Naive thymus-derived CD4-positive, alpha-beta T cell (primary cell): ENCODE measurements at regions not wholly inside any gene's neighbourhood (a gene's known extent, or its start where the extent isn't known, plus 50 kb on each side); places are given as distances from the start of the nearest gene placed in this dataset.

Experiments
- ATAC-seq: fragments of 150-1000 bp; cut with Tn5 transposase; 2 replicates; pipeline ENCODE4 v1.10.0; 2021; ENCODE audit warnings: mild to moderate bottlenecking, moderate library complexity
- CTCF ChIA-PET: fragments of 350-600 bp; sonication (Branson Sonifier 250); formaldehyde crosslinking; loops from one replicate; lab custom pipeline; 2021; ENCODE audit warnings: antibody characterized with exemption; lab: Charles Lee
- POLR2A ChIA-PET: fragments of 350-600 bp; sonication (Branson Sonifier 250); formaldehyde crosslinking; loops from one replicate; lab custom pipeline; 2021; ENCODE audit warnings: antibody characterized with exemption, inconsistent platforms; lab: Charles Lee
- DNase-seq, 9 donors: peaks; one replicate each; pipeline versions ENCODE4 v3.0.0 to v3.0.0-alpha.2; 2020 to 2022; ENCODE audit warnings: mixed read lengths in 1 of 9
- H3K27ac ChIP-seq: one replicate; pipeline ENCODE4 v1.7.0; 2013; ENCODE audit warnings: mild to moderate bottlenecking, low read depth, low read length, moderate library complexity
- H3K27me3 ChIP-seq, 2 donors: one replicate each; pipeline ENCODE4 v1.7.0; 2013; ENCODE audit warnings: low read length in 2 of 2, mild to moderate bottlenecking in 2 of 2, moderate library complexity in 2 of 2; ENCODE audit not compliant: control insufficient read depth in 2 of 2, insufficient read depth in 2 of 2
- H3K36me3 ChIP-seq, 3 experiments: 1 replicate in 2 of 3; 2 replicates in 1 of 3; pipeline ENCODE4 v1.7.0; 2013; ENCODE audit warnings: low read length in 3 of 3, mild to moderate bottlenecking in 3 of 3, moderate library complexity in 1 of 3; ENCODE audit not compliant: insufficient read depth in 3 of 3, control insufficient read depth in 2 of 3
- H3K4me1 ChIP-seq, 2 donors: one replicate each; pipeline ENCODE4 v1.7.0; 2013; ENCODE audit warnings: low read length in 2 of 2, mild to moderate bottlenecking in 2 of 2, moderate library complexity in 1 of 2; ENCODE audit not compliant: control insufficient read depth in 2 of 2, insufficient read depth in 2 of 2
- H3K4me3 ChIP-seq: 2 replicates; pipeline ENCODE4 v1.7.0; 2013; ENCODE audit warnings: mild to moderate bottlenecking, low read length
- H3K9me3 ChIP-seq, 3 experiments: 1 replicate in 2 of 3; 2 replicates in 1 of 3; pipeline ENCODE4 v1.7.0; 2013; ENCODE audit warnings: low read length in 3 of 3; ENCODE audit not compliant: control insufficient read depth in 2 of 3
- H3K27ac Mint-ChIP-seq, 9 donors: one replicate each; pipeline ENCODE4 v1.8.0; 2020 to 2022; ENCODE audit warnings: mixed read lengths in 9 of 9, mild to moderate bottlenecking in 8 of 9, moderate library complexity in 5 of 9, inconsistent platforms in 2 of 9
- H3K27me3 Mint-ChIP-seq, 5 donors: one replicate each; pipeline ENCODE4 v1.8.0; 2021 to 2022; ENCODE audit warnings: mixed read lengths in 5 of 5, mild to moderate bottlenecking in 1 of 5
- H3K36me3 Mint-ChIP-seq, 5 donors: one replicate each; pipeline ENCODE4 v1.8.0; 2020 to 2022; ENCODE audit warnings: mixed read lengths in 5 of 5, mild to moderate bottlenecking in 3 of 5, inconsistent platforms in 1 of 5
- H3K4me1 Mint-ChIP-seq, 7 donors: one replicate each; pipeline ENCODE4 v1.8.0; 2020 to 2022; ENCODE audit warnings: mixed read lengths in 7 of 7, mild to moderate bottlenecking in 3 of 7, inconsistent platforms in 1 of 7
- H3K4me3 Mint-ChIP-seq, 10 donors: one replicate each; pipeline ENCODE4 v1.8.0; 2020 to 2022; ENCODE audit warnings: mild to moderate bottlenecking in 10 of 10, mixed read lengths in 10 of 10, moderate library complexity in 6 of 10, inconsistent platforms in 2 of 10
- H3K9me3 Mint-ChIP-seq, 11 donors: one replicate each; pipeline ENCODE4 v1.8.0; 2020 to 2022; ENCODE audit warnings: mixed read lengths in 11 of 11, mild to moderate bottlenecking in 4 of 11, inconsistent platforms in 1 of 11, moderate library complexity in 1 of 11
- intact Hi-C, 2 donors: fragments of 100-400 bp; cut with micrococcal nuclease; formaldehyde crosslinking; loops; one replicate each; pipeline ENCODE4 v1.15.1; 2023

GRCh38 chr3:71989165-71989564 lies 204.2 kb upstream of the PROK2 start:
- DNase-seq (no peak), ATAC-seq (no peak)
- Mint-ChIP-seq H3K4me3 (no peak overlapping the region), H3K36me3 (peaks cover 0 to 17% (median 0%) of the 10 kb centered on the region in 5 donors), H3K27ac (no peak overlapping the region), H3K27me3 (peaks cover 0 to 4% (median 0%) of the 10 kb centered on the region in 5 donors), H3K4me1 (peaks cover 6 to 43% (median 13%) of the 10 kb centered on the region in 7 donors), H3K9me3 (peaks cover 0 to 13% (median 2%) of the 10 kb centered on the region in 11 donors)
- ChIA-PET CTCF (no interaction called here), POLR2A (no interaction called here)
- no peaks in the 10 kb centered on the region for H3K36me3 ChIP-seq
- no peaks in the 10 kb centered on the region for H3K27me3 ChIP-seq
- no peak overlapping the region for H3K27ac ChIP-seq
- H3K4me1 ChIP-seq: peaks cover 0 to 10% of the 10 kb centered on the region in 2 donors
- no peaks in the 10 kb centered on the region for H3K9me3 ChIP-seq
- intact Hi-C loops: loop anchor here in 1 of 2 donors (5.0 to 10.0 kb wide), 2 partner anchors 113 to 264 kb away; partner anchors contain the start of gene EIF4E3
- no peak overlapping the region for H3K4me3 ChIP-seq

GRCh38 chr3:71987828-71988227 lies 202.9 kb upstream of the PROK2 start:
- no peaks in the 10 kb centered on the region for H3K27me3 ChIP-seq
- ChIA-PET CTCF (no interaction called here), POLR2A (no interaction called here)
- H3K27me3 Mint-ChIP-seq: no peaks in the 10 kb centered on the region
- no peak overlapping the region for H3K27ac Mint-ChIP-seq
- ATAC-seq: peak; percentile 42
- H3K4me3 Mint-ChIP-seq: no peak overlapping the region
- intact Hi-C loops: loop anchor here in 1 of 2 donors (5.0 to 10.0 kb wide), 2 partner anchors 114 to 263 kb away; partner anchors contain the start of gene EIF4E3
- H3K9me3 Mint-ChIP-seq: peaks cover 0 to 12% (median 2%) of the 10 kb centered on the region in 11 donors
- peaks cover 6 to 41% (median 13%) of the 10 kb centered on the region in 7 donors for H3K4me1 Mint-ChIP-seq
- H3K9me3 ChIP-seq: no peaks in the 10 kb centered on the region
- no peak overlapping the region for H3K4me3 ChIP-seq
- H3K4me1 ChIP-seq: peaks cover 0 to 10% of the 10 kb centered on the region in 2 donors
- peaks cover 0 to 12% (median 0%) of the 10 kb centered on the region in 5 donors for H3K36me3 Mint-ChIP-seq
- no peak overlapping the region for H3K27ac ChIP-seq
- no peaks in the 10 kb centered on the region for H3K36me3 ChIP-seq
- DNase-seq: no peak

- CTCF ChIA-PET: no interaction called here
- POLR2A ChIA-PET: no interaction called here
- DNase-seq (no peak), ATAC-seq (no peak)
- Histone ChIP-seq H3K27me3 (no peaks in the 10 kb centered on the region), H3K9me3 (no peaks in the 10 kb centered on the region), H3K36me3 (no peaks in the 10 kb centered on the region), H3K4me3 (no peak overlapping the region), H3K4me1 (peaks cover 0 to 10% of the 10 kb centered on the region in 2 donors), H3K27ac (no peak overlapping the region)
- peaks cover 6 to 47% (median 13%) of the 10 kb centered on the region in 7 donors for H3K4me1 Mint-ChIP-seq
- H3K27ac Mint-ChIP-seq: no peak overlapping the region
- intact Hi-C loops: loop anchor here in 1 of 2 donors (5.0 to 10.0 kb wide), 2 partner anchors 115 to 262 kb away; partner anchors contain the start of gene EIF4E3
- no peak overlapping the region for H3K4me3 Mint-ChIP-seq
- H3K36me3 Mint-ChIP-seq: peaks cover 0 to 12% (median 0%) of the 10 kb centered on the region in 5 donors
- peaks cover 0 to 12% (median 2%) of the 10 kb centered on the region in 11 donors for H3K9me3 Mint-ChIP-seq
- no peaks in the 10 kb centered on the region for H3K27me3 Mint-ChIP-seq
These were observed 202.3 kb upstream of the PROK2 start for GRCh38 chr3:71987089-71987735.

GRCh38 chr3:71986606-71987005 lies 201.7 kb upstream of the PROK2 start:
- Mint-ChIP-seq H3K36me3 (peaks cover 0 to 13% (median 0%) of the 10 kb centered on the region in 5 donors), H3K9me3 (peaks cover 0 to 12% (median 2%) of the 10 kb centered on the region in 11 donors), H3K27ac (peak overlapping the region in 1 of 9 donors; percentile 15), H3K4me1 (peaks cover 6 to 49% (median 13%) of the 10 kb centered on the region in 7 donors), H3K4me3 (no peak overlapping the region), H3K27me3 (no peaks in the 10 kb centered on the region)
- Histone ChIP-seq H3K27me3 (no peaks in the 10 kb centered on the region), H3K4me1 (peaks cover 0 to 10% of the 10 kb centered on the region in 2 donors), H3K27ac (no peak overlapping the region), H3K9me3 (no peaks in the 10 kb centered on the region), H3K36me3 (no peaks in the 10 kb centered on the region), H3K4me3 (no peak overlapping the region)
- CTCF ChIA-PET: no interaction called here
- intact Hi-C loops: loop anchor here in 1 of 2 donors (5.0 to 10.0 kb wide), 2 partner anchors 116 to 262 kb away; partner anchors contain the start of gene EIF4E3
- POLR2A ChIA-PET: no interaction called here
- DNase-seq (no peak), ATAC-seq (no peak)

- Histone ChIP-seq H3K4me1 (peaks cover 0 to 10% of the 10 kb centered on the region in 2 donors), H3K9me3 (no peaks in the 10 kb centered on the region), H3K36me3 (no peaks in the 10 kb centered on the region), H3K4me3 (peak overlapping the region; percentile 13), H3K27me3 (no peaks in the 10 kb centered on the region), H3K27ac (no peak overlapping the region)
- ChIA-PET CTCF (interaction anchor here (0.6 to 0.7 kb wide), 3 partner anchors 24 to 841 kb away, joined by 3 to 5 read pairs (median 4); no protein-coding TSS in a partner anchor), POLR2A (no interaction called here)
- peaks cover 6 to 53% (median 13%) of the 10 kb centered on the region in 7 donors for H3K4me1 Mint-ChIP-seq
- peaks cover 0 to 8% (median 0%) of the 10 kb centered on the region in 11 donors for H3K9me3 Mint-ChIP-seq
- no peaks in the 10 kb centered on the region for H3K27me3 Mint-ChIP-seq
- H3K36me3 Mint-ChIP-seq: peaks cover 0 to 16% (median 0%) of the 10 kb centered on the region in 5 donors
- DNase-seq (peak in 4 of 9 donors; percentile 12 to 28 (median 20)), ATAC-seq (peak; percentile 44)
- peak overlapping the region in 9 of 10 donors; percentile 58 to 78 (median 70) for H3K4me3 Mint-ChIP-seq
- H3K27ac Mint-ChIP-seq: peak overlapping the region in 5 of 9 donors; percentile 1 to 78 (median 40)
- intact Hi-C loops: loop anchor here in 1 of 2 donors (5.0 to 10.0 kb wide), 2 partner anchors 117 to 260 kb away; partner anchors contain the start of gene EIF4E3
These were observed 200.1 kb upstream of the PROK2 start for GRCh38 chr3:71984843-71985613.

- Histone ChIP-seq H3K36me3 (no peaks in the 10 kb centered on the region), H3K27ac (no peak overlapping the region), H3K4me1 (peaks cover 0 to 10% of the 10 kb centered on the region in 2 donors), H3K4me3 (no peak overlapping the region), H3K9me3 (no peaks in the 10 kb centered on the region), H3K27me3 (no peaks in the 10 kb centered on the region)
- Mint-ChIP-seq H3K36me3 (peaks cover 0 to 15% (median 0%) of the 10 kb centered on the region in 5 donors), H3K27me3 (no peaks in the 10 kb centered on the region), H3K4me1 (peaks cover 7 to 62% (median 13%) of the 10 kb centered on the region in 7 donors), H3K9me3 (peaks cover 0 to 8% (median 0%) of the 10 kb centered on the region in 11 donors), H3K27ac (peak overlapping the region in 1 of 9 donors; percentile 68), H3K4me3 (no peak overlapping the region)
- DNase-seq: no peak
- ATAC-seq: no peak
- POLR2A ChIA-PET: interaction anchor here (0.5 kb wide), 1 partner anchor 501 kb away, joined by 3 read pairs; no protein-coding TSS in a partner anchor
- intact Hi-C loops: loop anchor here in 1 of 2 donors (10.0 kb wide), 1 partner anchor 259 kb away; the partner anchor contains the start of gene EIF4E3
- CTCF ChIA-PET: no interaction called here
These were observed 198.7 kb upstream of the PROK2 start for GRCh38 chr3:71983694-71984093.
